ENCODE measurements at regions not wholly inside any gene's neighbourhood (a gene's known extent, or its start where the extent isn't known, plus 50 kb on each side); places are given as distances from the start of the nearest gene placed in this dataset.
A peak's percentile ranks its signal among the peaks of the same experiment; 100 is the strongest.
"Not testable (repeated sequence)": the region's sequence is repeated elsewhere in the genome, so short reads cannot be mapped to it uniquely, and the experiment has no call there.

DNA sequence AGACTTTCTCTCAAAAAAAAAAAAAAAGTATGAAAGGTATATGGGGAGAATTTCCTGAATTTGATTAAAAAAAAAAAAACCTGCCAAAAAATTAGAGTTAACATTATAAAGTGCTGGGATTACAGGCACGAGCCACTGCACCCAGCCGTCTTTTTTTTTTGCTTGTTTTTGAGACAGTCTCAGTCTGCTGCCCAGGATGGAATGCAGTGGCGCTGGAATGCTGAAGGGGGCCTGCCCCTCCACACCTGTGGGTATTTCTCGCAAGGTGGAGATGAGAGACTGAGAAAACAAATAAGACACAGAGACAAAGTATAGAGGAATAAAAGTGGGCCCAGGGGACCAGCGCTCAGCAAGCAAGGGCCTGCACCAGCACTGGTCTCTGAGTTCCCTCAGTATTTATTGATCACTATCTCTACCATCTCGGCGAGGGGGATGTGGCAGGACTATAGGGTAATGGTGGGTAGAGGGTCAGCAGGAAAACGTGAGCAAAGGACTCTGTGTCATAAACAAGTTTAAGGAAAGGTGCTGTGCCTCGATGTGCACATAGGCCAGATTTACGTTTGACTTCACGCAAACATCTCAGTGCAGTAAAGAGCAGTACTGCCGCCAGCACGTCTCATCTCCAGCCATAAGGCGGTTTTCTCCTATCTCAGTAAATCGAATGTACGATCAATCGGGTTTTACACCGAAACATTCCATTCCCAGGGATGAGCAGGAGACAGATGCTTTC, 117.2 kb downstream of the GOSR1 start:
- no peak overlapping the region for H3K9ac ChIP-seq
- H4K20me1 ChIP-seq: no peaks in the 10 kb centered on the region
- H3K27me3 ChIP-seq: no peaks in the 10 kb centered on the region

DNA sequence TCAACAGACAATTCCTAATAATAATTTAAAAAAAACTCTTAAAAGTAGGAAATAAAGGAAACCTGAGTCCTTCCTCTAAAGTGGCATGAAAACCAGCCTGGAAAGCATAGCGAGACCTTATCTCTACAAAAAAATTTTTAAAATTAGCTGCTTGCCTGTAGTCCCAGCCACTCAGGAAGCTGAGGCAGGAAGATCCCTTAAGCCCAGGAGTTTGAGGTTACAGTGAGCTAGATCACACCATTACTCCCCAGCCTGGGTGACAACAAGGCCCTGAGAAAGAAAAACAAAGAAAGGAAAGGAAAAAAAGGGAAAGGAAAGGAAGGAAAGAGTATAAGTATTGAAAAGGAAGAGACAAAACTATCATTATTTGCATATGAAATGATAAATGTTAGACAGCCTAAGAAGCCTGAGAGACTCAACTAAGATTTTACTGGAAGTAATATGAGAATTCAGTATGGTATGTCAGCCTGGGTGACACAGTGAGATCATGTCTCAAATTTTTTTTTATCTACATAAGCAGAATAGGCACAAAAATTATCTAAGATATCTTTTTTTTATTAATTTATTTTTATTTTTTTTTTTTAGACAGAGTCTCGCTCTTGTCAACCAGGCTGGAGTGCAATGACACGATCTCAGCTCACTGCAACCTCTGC, 113.0 kb downstream of the GOSR1 start:
- Histone ChIP-seq H3K4me1 (peaks cover 15% of the 10 kb centered on the region), H3K4me3 (no peak overlapping the region), H3K9ac (no peak overlapping the region), H3K36me3 (no peaks in the 10 kb centered on the region), H3K4me2 (peak overlapping the region; percentile 62), H3K27ac (peak overlapping the region; percentile 26; the same call in 1 of the 2 replicates), H3K27me3 (no peaks in the 10 kb centered on the region), H4K20me1 (no peaks in the 10 kb centered on the region), H3K9me3 (peaks cover 10% of the 10 kb centered on the region)
- TF ChIP-seq Cebpa-rat (IDR thresholded peaks at IDR 0.05): no peak

More for the DNA sequence above, 117.2 kb downstream of the GOSR1 start:
- peaks cover 17% of the 10 kb centered on the region for H3K9me3 ChIP-seq
- no peak for TF ChIP-seq Cebpa-rat (IDR thresholded peaks at IDR 0.05)
- H3K27ac ChIP-seq: no peak overlapping the region
- H3K36me3 ChIP-seq: no peaks in the 10 kb centered on the region
- no peak overlapping the region for H3K4me3 ChIP-seq
- peaks cover 19% of the 10 kb centered on the region for H3K4me1 ChIP-seq
- no peak overlapping the region for H3K4me2 ChIP-seq

DNA sequence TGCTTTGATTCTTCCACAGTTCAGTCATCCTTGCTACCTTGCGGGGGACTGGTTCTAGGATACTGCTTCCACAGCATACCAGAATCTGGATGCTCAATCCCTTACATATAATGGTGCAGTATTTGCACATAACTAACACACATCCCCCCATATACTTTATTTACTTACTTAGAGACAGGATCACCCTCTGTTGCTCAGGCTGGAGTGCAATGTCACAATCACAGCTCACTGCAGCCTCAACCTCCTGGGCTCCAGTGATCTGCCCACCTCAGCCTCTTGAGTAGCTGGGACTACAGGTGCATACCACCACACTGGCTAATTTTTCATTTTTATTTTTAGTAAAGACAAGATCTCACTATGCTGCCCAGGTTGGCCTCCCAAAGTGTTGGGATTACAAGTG, 112.2 kb downstream of the GOSR1 start:
- Histone ChIP-seq H3K4me3 (no peak overlapping the region), H3K27ac (no peak overlapping the region), H4K20me1 (no peaks in the 10 kb centered on the region), H3K9ac (no peak overlapping the region), H3K27me3 (no peaks in the 10 kb centered on the region), H3K4me2 (peak overlapping the region; percentile 62; the same call in 1 of the 2 replicates), H3K9me3 (peaks cover 3% of the 10 kb centered on the region; the same call in 1 of the 2 replicates), H3K36me3 (no peaks in the 10 kb centered on the region), H3K4me1 (peaks cover 15% of the 10 kb centered on the region)
- TF ChIP-seq Cebpa-rat (IDR thresholded peaks at IDR 0.05): no peak

DNA sequence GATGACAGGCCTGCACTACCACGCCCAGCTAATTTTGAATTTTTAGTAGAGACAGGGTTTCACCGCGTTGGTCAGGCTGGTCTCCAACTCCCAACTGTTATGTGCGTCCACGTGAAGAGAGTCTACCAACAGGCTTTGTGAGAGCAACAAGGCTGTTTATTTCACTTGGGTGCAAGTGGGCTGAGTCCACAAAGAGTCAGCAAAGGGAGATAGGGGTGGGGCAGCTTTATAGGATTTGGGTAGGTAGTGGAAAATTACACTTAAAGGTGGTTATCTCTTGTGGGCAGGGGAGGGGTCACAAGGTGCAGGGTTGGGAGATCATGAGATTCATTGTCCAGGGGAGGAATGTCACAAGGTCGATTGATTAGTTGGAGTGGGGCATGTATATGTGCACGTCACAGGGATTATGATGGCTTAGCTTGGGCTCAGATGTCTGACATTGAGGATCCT, 111.6 kb downstream of the GOSR1 start:
- H3K4me3 ChIP-seq: no peak overlapping the region
- no peaks in the 10 kb centered on the region for H3K9me3 ChIP-seq
- no peak overlapping the region for H3K4me2 ChIP-seq
- H4K20me1 ChIP-seq: no peaks in the 10 kb centered on the region
- no peak overlapping the region for H3K27ac ChIP-seq
- H3K4me1 ChIP-seq: peaks cover 15% of the 10 kb centered on the region
- H3K27me3 ChIP-seq: no peaks in the 10 kb centered on the region
- H3K9ac ChIP-seq: no peak overlapping the region
- no peaks in the 10 kb centered on the region for H3K36me3 ChIP-seq
- TF ChIP-seq Cebpa-rat (IDR thresholded peaks at IDR 0.05): no peak

DNA sequence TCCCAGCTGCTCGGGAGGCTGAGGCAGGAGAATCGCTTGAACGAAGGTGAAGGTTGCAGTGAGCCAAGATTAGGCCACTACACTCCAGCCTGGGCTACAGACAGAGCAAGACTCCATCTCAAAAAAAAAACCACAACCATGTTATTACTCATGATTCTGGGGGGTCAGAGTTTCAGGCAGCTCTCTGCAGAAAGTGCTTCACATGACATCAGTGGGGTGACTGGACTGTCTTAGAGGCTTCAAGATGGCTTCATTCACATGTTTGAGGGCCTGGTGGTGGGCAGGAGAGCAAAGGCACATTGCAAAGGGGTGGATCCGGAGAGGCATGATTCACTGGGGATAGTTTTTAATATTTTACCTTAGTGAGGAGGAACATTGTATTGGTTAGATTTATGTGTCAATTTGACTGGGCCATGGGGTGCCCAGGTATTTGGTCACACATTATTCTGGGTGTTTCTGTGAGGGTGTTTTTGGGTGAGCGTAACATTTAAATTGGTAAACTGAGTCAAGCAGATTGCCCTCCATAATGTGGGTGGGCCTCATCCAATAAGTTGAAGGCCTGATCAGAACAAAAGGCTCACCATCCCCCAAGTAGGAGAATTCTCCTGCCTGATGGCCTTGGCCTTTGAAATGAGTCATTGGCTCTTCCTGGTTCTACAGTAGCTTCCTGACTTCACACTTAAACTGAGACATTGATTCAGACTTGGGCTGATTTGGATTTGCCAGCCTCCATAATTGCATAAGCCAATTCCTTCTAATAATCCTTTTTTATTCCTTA, 109.8 kb downstream of the GOSR1 start:
- no peak overlapping the region for H3K9ac ChIP-seq
- H3K9me3 ChIP-seq: no peaks in the 10 kb centered on the region
- no peaks in the 10 kb centered on the region for H3K27me3 ChIP-seq
- H3K36me3 ChIP-seq: no peaks in the 10 kb centered on the region
- peaks cover 15% of the 10 kb centered on the region for H3K4me1 ChIP-seq
- no peak overlapping the region for H3K4me3 ChIP-seq
- H3K27ac ChIP-seq: no peak overlapping the region
- H4K20me1 ChIP-seq: no peaks in the 10 kb centered on the region
- TF ChIP-seq Cebpa-rat (IDR thresholded peaks at IDR 0.05): no peak
- H3K4me2 ChIP-seq: no peak overlapping the region

DNA sequence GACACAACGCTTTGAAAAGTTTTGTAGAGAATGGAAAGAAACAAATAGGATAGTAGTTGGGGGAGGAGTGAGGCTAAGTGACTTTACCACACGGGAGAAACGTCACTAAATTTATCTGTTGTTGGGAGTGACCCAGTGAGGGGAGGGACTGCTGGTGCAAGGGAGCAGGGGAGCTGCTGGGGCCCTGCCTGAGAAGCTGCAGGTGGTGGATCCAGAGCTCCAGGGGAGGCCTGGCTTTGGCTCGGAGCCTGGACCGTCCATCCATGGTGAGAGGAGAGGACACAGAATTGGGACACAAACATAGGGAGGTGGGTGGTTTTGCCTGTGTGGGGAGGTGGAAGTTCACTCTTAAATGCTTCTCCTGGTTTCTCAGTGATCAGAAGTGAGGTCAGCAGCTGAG, 107.6 kb downstream of the GOSR1 start:
- H3K4me2 ChIP-seq: no peak overlapping the region
- H3K4me3 ChIP-seq: no peak overlapping the region
- H3K4me1 ChIP-seq: peaks cover 4% of the 10 kb centered on the region
- no peak for TF ChIP-seq Cebpa-rat (IDR thresholded peaks at IDR 0.05)
- no peak overlapping the region for H3K9ac ChIP-seq
- H3K27ac ChIP-seq: no peak overlapping the region
- H3K27me3 ChIP-seq: no peaks in the 10 kb centered on the region
- H3K9me3 ChIP-seq: no peaks in the 10 kb centered on the region
- no peaks in the 10 kb centered on the region for H4K20me1 ChIP-seq
- no peaks in the 10 kb centered on the region for H3K36me3 ChIP-seq

DNA sequence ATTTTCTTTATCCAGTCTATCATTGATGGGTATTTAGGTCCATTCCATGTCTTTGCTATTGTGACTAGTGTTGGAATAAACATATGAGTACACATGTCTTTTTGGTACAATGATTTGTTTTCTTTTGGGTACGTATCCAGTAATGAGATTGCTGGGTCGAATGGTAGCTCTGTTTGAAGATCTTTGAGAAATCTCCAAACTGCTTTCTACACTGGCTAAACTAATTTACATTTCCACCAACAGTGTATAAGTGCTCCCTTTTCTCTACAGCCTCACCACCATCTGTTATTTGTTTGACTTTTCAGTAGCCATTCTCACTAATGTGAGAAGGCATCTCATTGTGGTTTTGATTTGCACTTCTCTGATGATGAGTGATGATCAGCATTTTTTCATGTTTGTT, 103.7 kb downstream of the GOSR1 start:
- Histone ChIP-seq H3K27ac (no peak overlapping the region), H3K4me1 (no peaks in the 10 kb centered on the region), H3K27me3 (no peaks in the 10 kb centered on the region), H3K36me3 (no peaks in the 10 kb centered on the region), H4K20me1 (no peaks in the 10 kb centered on the region), H3K4me3 (no peak overlapping the region), H3K4me2 (no peak overlapping the region), H3K9me3 (no peaks in the 10 kb centered on the region), H3K9ac (no peak overlapping the region)
- no peak for TF ChIP-seq Cebpa-rat (IDR thresholded peaks at IDR 0.05)

GRCh38 chr17:30579610-30580315, 102.6 kb downstream of the GOSR1 start:
- no peak overlapping the region for H3K4me3 ChIP-seq
- TF ChIP-seq Cebpa-rat (IDR thresholded peaks at IDR 0.05): no peak
- H3K4me2 ChIP-seq: no peak overlapping the region

DNA sequence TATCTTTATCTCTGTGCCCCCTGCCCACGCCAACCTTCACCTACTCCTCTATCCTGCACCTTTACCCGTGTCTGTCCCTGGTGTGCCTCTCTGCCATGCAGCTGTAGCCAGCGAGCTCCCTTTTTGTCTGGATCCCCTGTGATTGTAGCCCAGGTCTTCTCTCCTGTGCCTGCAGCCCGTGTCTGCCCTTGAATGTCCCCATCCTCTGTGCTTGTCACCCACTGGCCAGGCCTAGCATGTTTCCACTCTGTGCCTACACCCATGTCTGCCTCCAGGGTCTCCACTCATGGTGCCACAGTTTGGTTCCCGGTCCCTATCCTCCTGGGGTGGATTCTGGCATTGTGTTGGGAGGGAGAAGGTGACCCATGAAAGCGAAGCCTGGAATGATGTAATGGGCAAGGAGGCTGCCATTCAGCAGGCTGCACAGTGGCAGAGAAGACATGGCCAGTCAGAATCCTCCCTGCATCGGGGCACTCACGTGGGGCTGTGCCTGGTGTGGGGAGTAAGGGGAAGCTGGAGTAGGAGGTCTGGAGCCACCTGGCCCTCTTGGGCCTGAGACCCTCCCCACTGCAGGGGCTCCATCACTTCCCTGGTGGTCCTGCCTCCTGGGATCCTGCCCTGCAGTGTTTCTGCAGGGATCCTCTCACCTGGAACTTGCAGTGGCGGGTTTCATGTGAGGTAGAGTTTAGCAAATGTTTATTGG, 101.0 kb downstream of the GOSR1 start:
- H3K4me3 ChIP-seq, H3K27me3 ChIP-seq, H3K4me1 ChIP-seq, H3K27ac ChIP-seq, H3K9ac ChIP-seq, H4K20me1 ChIP-seq, H3K4me2 ChIP-seq, H3K36me3 ChIP-seq, H3K9me3 ChIP-seq: not testable (repeated sequence)

More at GRCh38 chr17:30579610-30580315, 102.6 kb downstream of the GOSR1 start:
- Histone ChIP-seq H4K20me1 (no peaks in the 10 kb centered on the region), H3K4me1 (no peaks in the 10 kb centered on the region), H3K9me3 (no peaks in the 10 kb centered on the region), H3K27me3 (no peaks in the 10 kb centered on the region), H3K36me3 (no peaks in the 10 kb centered on the region), H3K27ac (no peak overlapping the region), H3K9ac (no peak overlapping the region)

Measured in BLaER1 (cell line).